KBM-7 (cell line): ENCODE measurements at regions not wholly inside any gene's neighbourhood (a gene's known extent, or its start where the extent isn't known, plus 50 kb on each side); places are given as distances from the start of the nearest gene placed in this dataset.
"Not testable (repeated sequence)": the region's sequence is repeated elsewhere in the genome, so short reads cannot be mapped to it uniquely, and the experiment has no call there.

Experiments
- DNase-seq: peaks from one replicate; pipeline ENCODE4 v3.0.0-alpha.2; 2015
- in situ Hi-C: fragments of 300-500 bp; cut with MboI; formaldehyde crosslinking; loops from 2 replicates; pipeline ENCODE4 v1.14.3; 2020; ENCODE audit warnings: low sequenced_read_pairs, low pct_unique_long_range_greater_than_20kb, mixed read lengths

GRCh38 chr5:63249960-63250359 lies 671.3 kb downstream of the LRRC70 start:
- in situ Hi-C loops = no loop called here
- DNase-seq = no peak

GRCh38 chr5:63247651-63248050 lies 669.0 kb downstream of the LRRC70 start:
- DNase-seq = no peak
- in situ Hi-C loops = no loop called here

- in situ Hi-C loops = no loop called here
- DNase-seq = no peak
Observed at GRCh38 chr5:63245271-63245670, 666.7 kb downstream of the LRRC70 start.

DNA sequence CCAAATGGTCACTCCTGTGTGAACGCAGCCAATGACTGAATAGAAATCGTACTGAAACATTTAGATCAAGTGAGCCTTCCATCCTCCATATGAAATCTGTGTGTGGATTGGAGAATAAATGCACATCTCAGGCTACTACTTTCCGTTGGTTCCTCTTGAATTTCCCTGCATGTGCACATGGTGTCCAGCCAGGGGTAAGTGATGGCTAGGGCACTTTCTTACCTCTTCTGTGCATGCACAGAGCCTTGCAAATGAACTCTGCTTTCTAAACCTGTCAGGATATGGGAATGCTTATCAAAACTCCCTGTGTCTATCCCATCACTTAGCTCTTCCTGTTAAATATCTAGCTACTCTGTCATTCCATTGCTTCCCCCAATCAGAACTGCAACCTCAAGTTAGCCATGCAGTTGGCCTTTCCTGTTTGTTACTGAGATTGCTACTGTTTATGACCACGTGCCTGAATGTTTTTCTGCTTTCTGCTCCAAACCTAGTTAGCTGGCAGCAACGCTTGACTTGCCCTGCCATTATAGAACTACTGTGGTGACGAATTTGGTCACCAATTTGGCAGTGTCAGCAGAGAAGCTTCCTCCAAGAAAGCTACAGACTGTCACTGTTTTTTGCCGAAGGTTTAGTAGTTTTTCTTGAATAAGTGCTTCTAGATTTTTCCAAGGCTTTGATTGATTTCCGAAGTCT lies 661.6 kb downstream of the LRRC70 start:
- DNase-seq = no peak

DNA sequence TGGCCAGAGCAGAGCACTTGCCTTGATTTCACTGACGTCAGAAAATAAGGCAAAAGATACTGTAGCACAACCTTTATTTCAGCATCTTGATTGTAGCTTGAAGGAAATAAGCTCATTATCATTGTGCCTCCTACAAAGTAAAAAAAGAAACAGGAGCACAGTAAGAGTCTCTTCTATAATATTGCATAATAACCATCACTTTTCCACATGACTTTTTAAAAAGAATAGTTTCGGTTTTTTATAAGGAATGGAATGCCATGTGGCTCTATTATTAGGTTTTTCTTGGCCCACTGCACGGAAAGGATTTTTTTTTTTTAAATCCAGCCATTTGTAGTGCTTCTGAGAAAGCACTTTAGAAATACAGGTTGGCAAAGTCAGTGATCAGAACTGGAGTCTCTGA lies 655.3 kb downstream of the LRRC70 start:
- no peak for DNase-seq
- in situ Hi-C loops = no loop called here

More for the DNA sequence above, 661.6 kb downstream of the LRRC70 start:
- in situ Hi-C loops = no loop called here

GRCh38 chr5:63233361-63233760 lies 654.7 kb downstream of the LRRC70 start:
- no peak for DNase-seq
- in situ Hi-C loops = no loop called here

- in situ Hi-C loops = no loop called here
- DNase-seq = no peak
Observed at GRCh38 chr5:63230754-63231153, 652.1 kb downstream of the LRRC70 start.

DNA sequence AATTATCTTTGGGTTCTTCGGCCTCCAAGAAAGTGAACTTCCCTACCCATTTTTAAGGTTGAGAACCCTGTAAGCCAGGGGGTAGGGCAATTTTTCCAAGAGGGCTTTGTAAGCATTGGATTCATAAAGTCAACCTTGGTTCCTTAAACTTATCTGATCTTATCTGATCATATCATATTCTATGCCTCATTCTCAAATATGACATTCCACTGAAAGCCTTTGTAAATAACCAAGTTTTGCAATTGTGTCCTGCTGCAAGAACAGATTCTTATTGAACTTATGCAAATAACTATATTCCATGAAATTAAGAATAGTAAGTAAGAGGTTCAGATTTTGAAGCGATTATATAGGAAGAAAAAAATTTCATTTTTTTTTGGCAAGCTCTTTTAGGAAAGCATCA lies 649.5 kb downstream of the LRRC70 start:
- in situ Hi-C loops = no loop called here
- no peak for DNase-seq

DNA sequence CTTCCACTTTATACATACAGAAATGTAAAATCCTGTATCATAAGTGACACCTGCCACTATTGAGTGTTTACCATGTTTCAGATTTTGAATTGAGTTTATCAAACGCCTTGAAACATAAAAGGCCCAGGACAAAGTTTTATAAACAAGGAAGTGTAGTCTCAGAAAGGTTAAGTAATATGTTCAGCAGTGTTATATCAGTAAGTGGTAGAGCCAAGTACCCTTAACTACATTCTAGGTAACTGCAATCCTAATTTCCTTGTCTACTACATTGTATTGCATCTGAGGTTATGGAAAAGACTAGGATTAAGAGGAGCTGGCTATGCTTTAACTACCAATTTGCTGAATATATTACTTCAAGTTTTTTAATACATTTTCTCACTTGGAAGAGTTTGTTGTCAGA lies 641.6 kb downstream of the LRRC70 start:
- DNase-seq = no peak
- in situ Hi-C loops = no loop called here

GRCh38 chr5:63217422-63217821 lies 638.8 kb downstream of the LRRC70 start:
- no peak for DNase-seq
- in situ Hi-C loops = no loop called here

- in situ Hi-C loops = no loop called here
- no peak for DNase-seq
Observed at GRCh38 chr5:63213256-63213655, 634.6 kb downstream of the LRRC70 start.

DNA sequence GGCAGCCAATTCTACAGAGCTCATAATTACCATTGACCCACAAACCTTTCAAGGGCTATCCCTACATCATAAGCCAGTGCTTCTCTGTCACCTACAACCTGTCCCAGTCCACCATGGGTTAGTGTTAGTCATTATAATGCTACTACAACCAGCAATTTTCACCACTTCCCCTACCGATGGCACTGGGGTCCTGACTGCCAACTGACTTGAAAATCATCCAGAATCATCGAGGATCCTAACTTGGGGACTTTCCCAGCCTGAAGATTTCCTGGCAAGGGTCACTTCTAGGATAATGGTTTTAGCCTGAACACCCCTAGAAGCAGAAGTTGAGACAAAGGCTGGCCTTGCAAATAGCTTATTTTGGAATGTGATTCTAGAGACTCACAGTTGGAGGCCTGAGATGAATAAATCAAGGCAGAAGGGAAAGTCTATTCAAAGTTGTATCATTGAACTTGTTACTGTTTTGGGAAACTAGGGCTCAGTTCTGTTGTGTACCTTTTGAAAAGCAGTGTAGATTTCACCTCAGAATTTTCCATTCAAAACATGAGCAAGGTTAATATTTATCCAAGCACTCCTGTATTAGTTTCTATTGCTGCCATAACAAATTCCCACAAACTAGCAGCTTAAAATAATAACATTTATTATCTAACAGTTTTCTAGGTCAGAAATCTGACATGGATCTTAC lies 633.0 kb downstream of the LRRC70 start:
- no peak for DNase-seq
- in situ Hi-C loops = no loop called here

DNA sequence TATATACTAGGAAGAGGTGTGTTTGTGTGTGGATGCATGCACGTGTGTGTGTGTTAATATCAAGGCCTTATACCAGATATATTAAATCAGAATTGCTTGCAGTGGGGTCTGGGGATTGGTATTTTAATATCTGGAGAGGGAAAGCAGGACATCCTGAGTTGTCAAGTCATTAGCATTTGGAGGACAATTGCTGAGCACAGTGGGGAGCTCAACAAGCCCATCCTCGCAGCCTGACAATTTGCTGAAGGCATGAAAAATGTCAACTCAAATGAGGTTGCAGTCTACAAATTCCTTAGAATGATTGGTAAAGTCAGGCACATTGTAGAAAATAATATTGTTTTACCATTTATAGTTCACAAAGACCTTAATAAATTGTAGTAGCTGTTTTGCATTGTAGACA lies 627.4 kb downstream of the LRRC70 start:
- DNase-seq = no peak
- in situ Hi-C loops = no loop called here

GRCh38 chr5:63201738-63202137 lies 623.1 kb downstream of the LRRC70 start:
- in situ Hi-C loops = no loop called here
- DNase-seq = no peak

- in situ Hi-C loops = no loop called here
Observed at GRCh38 chr5:63194126-63194525, 615.5 kb downstream of the LRRC70 start.

GRCh38 chr5:63180190-63180589 lies 601.6 kb downstream of the LRRC70 start:
- DNase-seq, in situ Hi-C loops: not testable (repeated sequence)

More at GRCh38 chr5:63194126-63194525, 615.5 kb downstream of the LRRC70 start:
- no peak for DNase-seq

DNA sequence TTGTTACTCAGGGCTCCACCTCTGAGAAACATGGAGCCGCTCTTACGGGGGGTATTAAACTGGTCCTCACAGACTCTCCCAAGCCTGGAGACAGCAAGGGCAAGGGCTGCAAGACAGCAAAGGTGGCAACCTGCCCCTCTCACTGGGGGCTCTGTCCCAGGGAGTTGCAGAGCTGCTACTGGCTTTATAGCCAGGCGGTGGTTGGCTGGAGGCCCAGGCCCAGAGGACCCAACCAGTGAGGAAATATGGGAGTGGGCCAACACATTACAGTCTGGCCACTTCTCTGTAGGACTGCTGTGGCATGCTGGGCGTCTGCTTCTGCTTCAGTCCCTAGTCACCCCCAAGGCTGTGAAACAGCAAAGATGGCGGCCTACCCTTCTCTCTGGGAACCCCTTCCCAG lies 597.2 kb downstream of the LRRC70 start:
- in situ Hi-C loops = no loop called here
- DNase-seq = no peak

GRCh38 chr5:63170486-63170885 lies 591.9 kb downstream of the LRRC70 start:
- no peak for DNase-seq
- in situ Hi-C loops = no loop called here

GRCh38 chr5:63164838-63165535 lies 586.4 kb downstream of the LRRC70 start:
- no peak for DNase-seq
- in situ Hi-C loops = no loop called here

DNA sequence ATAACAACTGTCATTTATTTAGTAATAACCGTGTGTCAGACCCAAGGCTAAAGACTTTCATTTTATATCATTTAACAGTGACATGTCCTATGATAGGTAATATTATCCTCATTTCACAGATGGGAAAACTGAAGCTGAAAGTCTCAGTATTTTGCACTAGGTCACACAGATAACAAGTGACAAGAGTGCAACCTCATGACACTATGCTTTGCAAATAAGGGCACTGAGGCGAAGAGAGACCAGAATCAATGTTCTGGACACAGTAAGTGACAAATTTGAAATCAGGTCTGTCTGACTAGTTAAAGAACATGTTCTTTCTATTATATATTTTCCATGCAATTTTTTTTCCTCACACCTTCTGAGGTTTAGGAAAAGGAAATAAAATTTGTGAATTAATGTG lies 585.7 kb downstream of the LRRC70 start:
- no peak for DNase-seq
- in situ Hi-C loops = no loop called here
